Breast epithelium (tissue), 3 donors: ENCODE measurements at regions not wholly inside any gene's neighbourhood (a gene's known extent, or its start where the extent isn't known, plus 50 kb on each side); places are given as distances from the start of the nearest gene placed in this dataset.

Source experiments
- POLR2A ChIP-seq: fragments of 450-650 bp; IDR thresholded peaks from one replicate; pipeline ENCODE4 v1.6.1; 2016; ENCODE audit warnings: antibody characterized with exemption, mild to moderate bottlenecking, moderate library complexity
- TF ChIP-seq, protein P1 (sequence below), 3 donors: fragments of 450-650 bp; IDR thresholded peaks; one replicate each; pipeline ENCODE4 v1.5.1; 2016 to 2017; ENCODE audit warnings: antibody characterized with exemption in 3 of 3, mild to moderate bottlenecking in 3 of 3, moderate library complexity in 3 of 3

DNA sequence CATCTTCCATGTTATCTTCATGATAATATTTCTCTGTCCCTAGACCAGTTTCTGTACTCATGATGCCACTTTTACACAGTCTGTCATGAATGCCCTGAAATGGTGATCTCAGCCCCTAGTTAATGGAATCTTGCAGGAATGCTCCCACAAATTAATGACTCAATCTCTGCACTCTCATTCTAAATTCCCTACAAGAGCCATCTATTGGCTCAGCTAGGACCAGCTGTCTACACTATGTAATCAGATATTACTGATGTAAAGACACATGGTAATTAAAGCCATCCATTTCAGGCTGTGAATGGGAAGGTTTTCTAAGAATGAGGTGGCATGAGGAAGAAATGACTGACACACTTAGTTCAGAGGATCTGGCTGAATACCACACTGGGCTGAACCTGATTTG is 199.1 kb upstream of the KCND3 start:
- no peak for TF ChIP-seq POLR2A
- TF ChIP-seq, protein P1, sequence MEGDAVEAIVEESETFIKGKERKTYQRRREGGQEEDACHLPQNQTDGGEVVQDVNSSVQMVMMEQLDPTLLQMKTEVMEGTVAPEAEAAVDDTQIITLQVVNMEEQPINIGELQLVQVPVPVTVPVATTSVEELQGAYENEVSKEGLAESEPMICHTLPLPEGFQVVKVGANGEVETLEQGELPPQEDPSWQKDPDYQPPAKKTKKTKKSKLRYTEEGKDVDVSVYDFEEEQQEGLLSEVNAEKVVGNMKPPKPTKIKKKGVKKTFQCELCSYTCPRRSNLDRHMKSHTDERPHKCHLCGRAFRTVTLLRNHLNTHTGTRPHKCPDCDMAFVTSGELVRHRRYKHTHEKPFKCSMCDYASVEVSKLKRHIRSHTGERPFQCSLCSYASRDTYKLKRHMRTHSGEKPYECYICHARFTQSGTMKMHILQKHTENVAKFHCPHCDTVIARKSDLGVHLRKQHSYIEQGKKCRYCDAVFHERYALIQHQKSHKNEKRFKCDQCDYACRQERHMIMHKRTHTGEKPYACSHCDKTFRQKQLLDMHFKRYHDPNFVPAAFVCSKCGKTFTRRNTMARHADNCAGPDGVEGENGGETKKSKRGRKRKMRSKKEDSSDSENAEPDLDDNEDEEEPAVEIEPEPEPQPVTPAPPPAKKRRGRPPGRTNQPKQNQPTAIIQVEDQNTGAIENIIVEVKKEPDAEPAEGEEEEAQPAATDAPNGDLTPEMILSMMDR (IDR thresholded peaks at IDR 0.05): no peak
